ENCODE measurements at regions not wholly inside any gene's neighbourhood (a gene's known extent, or its start where the extent isn't known, plus 50 kb on each side); places are given as distances from the start of the nearest gene placed in this dataset.
A peak's percentile ranks its signal among the peaks of the same experiment; 100 is the strongest.

- POLR2A ChIA-PET, result interaction anchor here (0.8 to 1.6 kb wide), 5 partner anchors 57 to 365 kb away, joined by 3 to 7 read pairs (median 5); no protein-coding TSS in a partner anchor
- Histone ChIP-seq H3K27me3 (ENCODE audit: control insufficient read depth, insufficient read depth, low read length) (no peaks in the 10 kb centered on the region), H3K4me3 (ENCODE audit: low read depth, low read length) (no peak overlapping the region), H3K9me3 (ENCODE audit: control insufficient read depth, insufficient read depth, low read length) (no peaks in the 10 kb centered on the region), H3K27ac (ENCODE audit: low read depth, low read length) (no peak overlapping the region)
- DNase-seq (ENCODE audit: low read depth, low spot score), result peak; percentile 91
- CTCF ChIA-PET, result interaction anchor here (0.8 to 2.5 kb wide), 3 partner anchors 117 to 493 kb away, joined by 3 to 8 read pairs (median 3); no protein-coding TSS in a partner anchor
- TF ChIP-seq CTCF (IDR thresholded peaks at IDR 0.05; ENCODE audit: low read depth, low read length), result peak; percentile 51
Measured at GRCh38 chr18:56083097-56083521, 495.1 kb upstream of the TCF4 start.

- Histone ChIP-seq H3K27ac (ENCODE audit: low read depth, low read length) (no peak overlapping the region), H3K9me3 (ENCODE audit: control insufficient read depth, insufficient read depth, low read length) (peaks cover 4% of the 10 kb centered on the region; the same call in 1 of the 2 replicates), H3K4me3 (ENCODE audit: low read depth, low read length) (no peak overlapping the region), H3K27me3 (ENCODE audit: control insufficient read depth, insufficient read depth, low read length) (no peaks in the 10 kb centered on the region)
- TF ChIP-seq CTCF (IDR thresholded peaks at IDR 0.05; ENCODE audit: low read depth, low read length), result no peak
- ChIA-PET POLR2A (no interaction called here), CTCF (no interaction called here)
- DNase-seq (ENCODE audit: low read depth, low spot score), result no peak
Measured at GRCh38 chr18:56076723-56077122, 488.7 kb upstream of the TCF4 start.

- Histone ChIP-seq H3K4me3 (ENCODE audit: low read depth, low read length) (no peak overlapping the region), H3K9me3 (ENCODE audit: control insufficient read depth, insufficient read depth, low read length) (no peaks in the 10 kb centered on the region), H3K27me3 (ENCODE audit: control insufficient read depth, insufficient read depth, low read length) (no peaks in the 10 kb centered on the region), H3K27ac (ENCODE audit: low read depth, low read length) (no peak overlapping the region)
- DNase-seq (ENCODE audit: low read depth, low spot score), result no peak
- ChIA-PET CTCF (no interaction called here), POLR2A (interaction anchor here (0.6 kb wide), 1 partner anchor 306 kb away, joined by 3 read pairs; no protein-coding TSS in a partner anchor)
- TF ChIP-seq CTCF (IDR thresholded peaks at IDR 0.05; ENCODE audit: low read depth, low read length), result no peak
Measured at GRCh38 chr18:56068701-56069100, 480.7 kb upstream of the TCF4 start.

GRCh38 chr18:56067969-56068671 lies 480.1 kb upstream of the TCF4 start:
- TF ChIP-seq CTCF (IDR thresholded peaks at IDR 0.05; ENCODE audit: low read depth, low read length), result no peak
- Histone ChIP-seq H3K27me3 (ENCODE audit: control insufficient read depth, insufficient read depth, low read length) (no peaks in the 10 kb centered on the region), H3K27ac (ENCODE audit: low read depth, low read length) (no peak overlapping the region), H3K4me3 (ENCODE audit: low read depth, low read length) (no peak overlapping the region), H3K9me3 (ENCODE audit: control insufficient read depth, insufficient read depth, low read length) (no peaks in the 10 kb centered on the region)
- ChIA-PET POLR2A (interaction anchor here (0.6 kb wide), 2 partner anchors 305 to 321 kb away, joined by 3 read pairs; no protein-coding TSS in a partner anchor), CTCF (no interaction called here)
- peak; percentile 55 for DNase-seq (ENCODE audit: low read depth, low spot score)

- H3K4me3 ChIP-seq (ENCODE audit: low read depth, low read length), result no peak overlapping the region
- no peak for DNase-seq (ENCODE audit: low read depth, low spot score)
- H3K27ac ChIP-seq (ENCODE audit: low read depth, low read length), result no peak overlapping the region
- ChIA-PET CTCF (no interaction called here), POLR2A (interaction anchor here (0.6 kb wide), 1 partner anchor 321 kb away, joined by 3 read pairs; no protein-coding TSS in a partner anchor)
- no peaks in the 10 kb centered on the region for H3K9me3 ChIP-seq (ENCODE audit: control insufficient read depth, insufficient read depth, low read length)
- H3K27me3 ChIP-seq (ENCODE audit: control insufficient read depth, insufficient read depth, low read length), result no peaks in the 10 kb centered on the region
- TF ChIP-seq CTCF (IDR thresholded peaks at IDR 0.05; ENCODE audit: low read depth, low read length), result no peak
Measured at GRCh38 chr18:56067214-56067894, 479.4 kb upstream of the TCF4 start.

Measured in AG04450 (cell line).